SU-DHL-6 (cell line): ENCODE measurements at regions not wholly inside any gene's neighbourhood (a gene's known extent, or its start where the extent isn't known, plus 50 kb on each side); places are given as distances from the start of the nearest gene placed in this dataset.

Source experiments
- H2AFZ ChIP-seq: fragments of 200-600 bp; sonication (generic); 2 replicates; pipeline ENCODE4 v1.6.1; 2014; ENCODE audit warnings: low read depth, mild to moderate bottlenecking, moderate library complexity, mixed read lengths, antibody characterized with exemption, low read length; ENCODE audit not compliant: severe bottlenecking
- H3F3A ChIP-seq: fragments of 200-600 bp; shearing (Covaris generic); 2 replicates; pipeline ENCODE4 v1.6.0; 2016; ENCODE audit warnings: antibody characterized with exemption, mild to moderate bottlenecking; ENCODE audit not compliant: insufficient read depth
- H3K27ac ChIP-seq: fragments of 200-600 bp; sonication (generic); 2 replicates; pipeline ENCODE4 v1.5.1; 2016; ENCODE audit warnings: low read depth, mild to moderate bottlenecking, low read length, moderate library complexity, mixed read lengths
- H3K27me3 ChIP-seq: fragments of 200-600 bp; sonication (generic), shearing (Covaris generic); 2 replicates; pipeline ENCODE4 v1.6.0; 2014; ENCODE audit warnings: mild to moderate bottlenecking, low read length
- H3K36me3 ChIP-seq: fragments of 200-600 bp; sonication (generic); 2 replicates; pipeline ENCODE4 v1.6.1; 2014; ENCODE audit warnings: mild to moderate bottlenecking, low read length, mixed read lengths
- H3K4me2 ChIP-seq: fragments of 300-600, 200-600 bp; shearing (Covaris generic), sonication (generic); 2 replicates; pipeline ENCODE4 v1.6.0; 2014; ENCODE audit warnings: low read length, low read depth, mild to moderate bottlenecking; ENCODE audit not compliant: poor library complexity, severe bottlenecking
- H3K4me3 ChIP-seq: fragments of 200-600 bp; sonication (generic); 2 replicates; pipeline ENCODE4 v1.5.1; 2014; ENCODE audit warnings: antibody characterized with exemption, low read length, mild to moderate bottlenecking, mixed read lengths; ENCODE audit not compliant: insufficient read depth, poor library complexity, severe bottlenecking
- H3K79me2 ChIP-seq: fragments of 200-600 bp; sonication (generic); 2 replicates; pipeline ENCODE4 v1.6.1; 2014; ENCODE audit warnings: mild to moderate bottlenecking, low read length, moderate library complexity; ENCODE audit not compliant: insufficient read depth
- H3K9ac ChIP-seq: fragments of 200-600 bp; sonication (generic); 2 replicates; pipeline ENCODE4 v1.7.0; 2014; ENCODE audit warnings: mild to moderate bottlenecking, low read length
- H3K9me2 ChIP-seq: fragments of 200-600 bp; sonication (generic); replicated peaks from 2 replicates; pipeline ENCODE4 v1.6.1; 2014; ENCODE audit warnings: low read length; ENCODE audit not compliant: insufficient read depth
- H3K9me3 ChIP-seq: fragments of 200-600 bp; sonication (generic); 2 replicates; pipeline ENCODE4 v1.6.1; 2014; ENCODE audit warnings: low read length, mixed read lengths; ENCODE audit not compliant: insufficient read depth
- H4K20me1 ChIP-seq: fragments of 200-600 bp; sonication (generic); 2 replicates; pipeline ENCODE4 v1.6.1; 2014; ENCODE audit warnings: low read depth, mild to moderate bottlenecking, antibody characterized with exemption, low read length, moderate library complexity, mixed read lengths
- CTCF ChIP-seq: fragments of 200-600 bp; sonication (generic); IDR thresholded peaks from one replicate; pipeline ENCODE4 v1.5.1; 2017; ENCODE audit warnings: antibody characterized with exemption, mild to moderate bottlenecking, low read length, moderate library complexity; ENCODE audit not compliant: insufficient read depth, poor library complexity, severe bottlenecking
- EZH2phosphoT487 ChIP-seq: fragments of 200-600 bp; sonication (generic), shearing (Covaris generic); conservative IDR thresholded peaks from 2 replicates; pipeline ENCODE4 v1.6.1; 2018; ENCODE audit warnings: mild to moderate bottlenecking, antibody characterized with exemption, low read length, moderate library complexity, mixed read lengths

DNA sequence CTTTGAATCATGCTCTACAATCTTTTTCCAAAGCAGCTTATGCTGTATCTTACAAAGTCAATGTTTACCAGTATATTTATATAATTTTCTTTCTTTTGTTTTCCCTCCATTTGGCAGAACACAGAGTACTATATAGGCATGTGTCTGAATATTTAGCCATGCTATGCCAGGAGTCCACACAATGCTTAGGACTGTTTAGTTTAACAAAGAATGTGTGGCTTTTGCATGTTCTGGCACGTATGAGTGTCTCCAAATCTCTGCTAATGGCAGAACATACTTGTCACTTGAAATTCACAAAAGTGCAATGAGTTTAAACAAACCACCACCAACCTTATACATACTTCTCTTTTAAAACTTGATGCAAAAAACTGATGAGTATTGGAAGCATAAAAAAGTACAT, 268.0 kb downstream of the NR4A2 start:
- Histone ChIP-seq H3K4me3 (no peak overlapping the region), H2AFZ (no peak overlapping the region), H4K20me1 (no peaks in the 10 kb centered on the region), H3K9me2 (no peaks in the 10 kb centered on the region), H3K79me2 (no peaks in the 10 kb centered on the region), H3K9ac (no peak overlapping the region), H3K27ac (no peak overlapping the region), H3F3A (no peaks in the 10 kb centered on the region), H3K27me3 (no peaks in the 10 kb centered on the region), H3K4me2 (no peak overlapping the region), H3K9me3 (no peaks in the 10 kb centered on the region), H3K36me3 (no peaks in the 10 kb centered on the region)
- TF ChIP-seq EZH2phosphoT487 (no peak), CTCF (no peak)

- no peaks in the 10 kb centered on the region for H3K9me2 ChIP-seq
- H2AFZ ChIP-seq: no peak overlapping the region
- no peaks in the 10 kb centered on the region for H3K36me3 ChIP-seq
- H3K9ac ChIP-seq: no peak overlapping the region
- H3K27me3 ChIP-seq: no peaks in the 10 kb centered on the region
- no peak for TF ChIP-seq EZH2phosphoT487
- TF ChIP-seq CTCF: no peak
- H3K4me3 ChIP-seq: no peak overlapping the region
- no peaks in the 10 kb centered on the region for H4K20me1 ChIP-seq
- H3K9me3 ChIP-seq: no peaks in the 10 kb centered on the region
- H3K79me2 ChIP-seq: no peaks in the 10 kb centered on the region
- H3K27ac ChIP-seq: no peak overlapping the region
- no peak overlapping the region for H3K4me2 ChIP-seq
- no peaks in the 10 kb centered on the region for H3F3A ChIP-seq
These were observed 274.9 kb downstream of the NR4A2 start for GRCh38 chr2:156057647-156058046.

DNA sequence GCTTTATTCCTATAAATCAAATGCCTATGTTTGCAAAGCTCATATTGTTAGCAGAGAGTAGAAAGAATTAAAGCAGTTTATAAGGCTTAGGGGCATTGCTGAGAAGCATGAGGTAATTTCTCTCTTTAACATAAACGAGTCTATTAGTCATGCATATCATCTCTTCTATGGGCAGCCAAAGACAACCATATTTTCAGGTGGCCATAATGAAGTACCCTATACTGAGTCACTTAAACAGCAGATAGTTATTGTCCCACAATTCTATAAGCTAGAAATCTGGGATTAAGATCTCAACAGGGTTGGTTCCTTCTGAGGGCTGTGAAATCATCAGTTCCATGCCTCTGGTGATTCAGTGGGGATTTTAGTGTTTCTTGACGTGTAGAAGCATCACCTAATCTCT, 277.5 kb downstream of the NR4A2 start:
- no peak overlapping the region for H3K27ac ChIP-seq
- TF ChIP-seq EZH2phosphoT487 (no peak), CTCF (no peak)
- no peak overlapping the region for H2AFZ ChIP-seq
- H3K9me2 ChIP-seq: no peaks in the 10 kb centered on the region
- H3K9ac ChIP-seq: no peak overlapping the region
- no peak overlapping the region for H3K4me3 ChIP-seq
- no peaks in the 10 kb centered on the region for H3K9me3 ChIP-seq
- no peaks in the 10 kb centered on the region for H3K27me3 ChIP-seq
- H3K36me3 ChIP-seq: no peaks in the 10 kb centered on the region
- H3K79me2 ChIP-seq: no peaks in the 10 kb centered on the region
- H3F3A ChIP-seq: no peaks in the 10 kb centered on the region
- no peak overlapping the region for H3K4me2 ChIP-seq
- H4K20me1 ChIP-seq: no peaks in the 10 kb centered on the region

GRCh38 chr2:156046900-156047299, 285.6 kb downstream of the NR4A2 start:
- H3K27ac ChIP-seq: no peak overlapping the region
- no peak overlapping the region for H2AFZ ChIP-seq
- no peaks in the 10 kb centered on the region for H3K36me3 ChIP-seq
- no peaks in the 10 kb centered on the region for H3K9me3 ChIP-seq
- no peaks in the 10 kb centered on the region for H3F3A ChIP-seq
- no peak overlapping the region for H3K4me2 ChIP-seq
- H3K9ac ChIP-seq: no peak overlapping the region
- no peaks in the 10 kb centered on the region for H3K9me2 ChIP-seq
- no peak overlapping the region for H3K4me3 ChIP-seq
- no peaks in the 10 kb centered on the region for H3K27me3 ChIP-seq
- no peaks in the 10 kb centered on the region for H4K20me1 ChIP-seq
- TF ChIP-seq EZH2phosphoT487 (no peak), CTCF (no peak)
- no peaks in the 10 kb centered on the region for H3K79me2 ChIP-seq
